ENCODE measurements at regions not wholly inside any gene's neighbourhood (a gene's known extent, or its start where the extent isn't known, plus 50 kb on each side); places are given as distances from the start of the nearest gene placed in this dataset.

- Mint-ChIP-seq H3K27ac (no peak overlapping the region), H3K4me3 (no peak overlapping the region), H3K27me3 (no peaks in the 10 kb centered on the region), H3K9me3 (peaks cover 3% of the 10 kb centered on the region), H3K4me1 (no peaks in the 10 kb centered on the region), H3K36me3 (peaks cover 3% of the 10 kb centered on the region)
- no peak for DNase-seq
- CTCF ChIA-PET: no interaction called here
These were observed 192.7 kb upstream of the NUDT6 start for GRCh38 chr4:123114915-123115756.

- H3K27ac Mint-ChIP-seq: no peak overlapping the region
- no peak for DNase-seq
- H3K9me3 Mint-ChIP-seq: peaks cover 3% of the 10 kb centered on the region
- CTCF ChIA-PET: interaction anchor here (0.8 kb wide), 1 partner anchor 544 kb away, joined by 3 read pairs; no protein-coding TSS in a partner anchor
- peaks cover 3% of the 10 kb centered on the region for H3K36me3 Mint-ChIP-seq
- H3K4me1 Mint-ChIP-seq: no peaks in the 10 kb centered on the region
- H3K27me3 Mint-ChIP-seq: no peaks in the 10 kb centered on the region
- H3K4me3 Mint-ChIP-seq: no peak overlapping the region
These were observed 194.0 kb upstream of the NUDT6 start for GRCh38 chr4:123116412-123116811.

GRCh38 chr4:123120473-123120872 is 198.1 kb upstream of the NUDT6 start:
- Mint-ChIP-seq H3K4me3 (no peak overlapping the region), H3K36me3 (peaks cover 2% of the 10 kb centered on the region), H3K4me1 (no peaks in the 10 kb centered on the region), H3K9me3 (no peaks in the 10 kb centered on the region), H3K27ac (no peak overlapping the region), H3K27me3 (no peaks in the 10 kb centered on the region)
- DNase-seq: no peak
- CTCF ChIA-PET: interaction anchor here (1.2 kb wide), 1 partner anchor 23 kb away, joined by 3 read pairs; no protein-coding TSS in a partner anchor

- CTCF ChIA-PET: interaction anchor here (1.2 kb wide), 1 partner anchor 24 kb away, joined by 3 read pairs; no protein-coding TSS in a partner anchor
- Mint-ChIP-seq H3K36me3 (peaks cover 2% of the 10 kb centered on the region), H3K4me3 (no peak overlapping the region), H3K27ac (no peak overlapping the region), H3K4me1 (no peaks in the 10 kb centered on the region), H3K27me3 (no peaks in the 10 kb centered on the region), H3K9me3 (no peaks in the 10 kb centered on the region)
- no peak for DNase-seq
These were observed 199.0 kb upstream of the NUDT6 start for GRCh38 chr4:123121241-123121907.

GRCh38 chr4:123125477-123125876 is 203.1 kb upstream of the NUDT6 start:
- Mint-ChIP-seq H3K27ac (no peak overlapping the region), H3K4me1 (no peaks in the 10 kb centered on the region), H3K9me3 (no peaks in the 10 kb centered on the region), H3K27me3 (no peaks in the 10 kb centered on the region), H3K36me3 (peaks cover 4% of the 10 kb centered on the region), H3K4me3 (no peak overlapping the region)
- CTCF ChIA-PET: no interaction called here
- DNase-seq: no peak

- no peaks in the 10 kb centered on the region for H3K27me3 Mint-ChIP-seq
These were observed 204.8 kb upstream of the NUDT6 start for GRCh38 chr4:123127218-123127617.

GRCh38 chr4:123127875-123128274 is 205.5 kb upstream of the NUDT6 start:
- Mint-ChIP-seq H3K27me3 (no peaks in the 10 kb centered on the region), H3K4me1 (no peaks in the 10 kb centered on the region), H3K9me3 (no peaks in the 10 kb centered on the region), H3K27ac (no peak overlapping the region), H3K36me3 (peaks cover 4% of the 10 kb centered on the region), H3K4me3 (no peak overlapping the region)
- DNase-seq: no peak
- CTCF ChIA-PET: no interaction called here

More at GRCh38 chr4:123127218-123127617, 204.8 kb upstream of the NUDT6 start:
- H3K4me3 Mint-ChIP-seq: no peak overlapping the region
- peaks cover 4% of the 10 kb centered on the region for H3K36me3 Mint-ChIP-seq
- H3K27ac Mint-ChIP-seq: no peak overlapping the region
- no peak for DNase-seq
- no peaks in the 10 kb centered on the region for H3K9me3 Mint-ChIP-seq
- CTCF ChIA-PET: no interaction called here
- H3K4me1 Mint-ChIP-seq: no peaks in the 10 kb centered on the region

GRCh38 chr4:123133397-123134050 is 211.1 kb upstream of the NUDT6 start:
- Mint-ChIP-seq H3K4me3 (no peak overlapping the region), H3K27ac (no peak overlapping the region), H3K9me3 (no peaks in the 10 kb centered on the region), H3K4me1 (no peaks in the 10 kb centered on the region), H3K27me3 (no peaks in the 10 kb centered on the region), H3K36me3 (peaks cover 1% of the 10 kb centered on the region)
- no peak for DNase-seq
- CTCF ChIA-PET: no interaction called here

- CTCF ChIA-PET: no interaction called here
- Mint-ChIP-seq H3K9me3 (no peaks in the 10 kb centered on the region), H3K27ac (no peak overlapping the region), H3K4me3 (no peak overlapping the region), H3K36me3 (peaks cover 3% of the 10 kb centered on the region), H3K4me1 (no peaks in the 10 kb centered on the region), H3K27me3 (no peaks in the 10 kb centered on the region)
- no peak for DNase-seq
These were observed 222.2 kb upstream of the NUDT6 start for GRCh38 chr4:123144616-123145015.

- Mint-ChIP-seq H3K36me3 (peaks cover 1% of the 10 kb centered on the region), H3K4me1 (no peaks in the 10 kb centered on the region), H3K9me3 (no peaks in the 10 kb centered on the region), H3K27ac (no peak overlapping the region), H3K4me3 (no peak overlapping the region), H3K27me3 (no peaks in the 10 kb centered on the region)
- CTCF ChIA-PET: no interaction called here
- no peak for DNase-seq
These were observed 236.2 kb upstream of the NUDT6 start for GRCh38 chr4:123158576-123158975.

- CTCF ChIA-PET: no interaction called here
- H3K4me3 Mint-ChIP-seq: no peak overlapping the region
- H3K27me3 Mint-ChIP-seq: no peaks in the 10 kb centered on the region
- DNase-seq: no peak
- H3K4me1 Mint-ChIP-seq: no peaks in the 10 kb centered on the region
- no peaks in the 10 kb centered on the region for H3K9me3 Mint-ChIP-seq
- no peak overlapping the region for H3K27ac Mint-ChIP-seq
- peaks cover 1% of the 10 kb centered on the region for H3K36me3 Mint-ChIP-seq
These were observed 237.1 kb upstream of the NUDT6 start for GRCh38 chr4:123159479-123159878.

GRCh38 chr4:123162859-123163258 is 233.7 kb upstream of the SPRY1 start:
- H3K4me1 Mint-ChIP-seq: no peaks in the 10 kb centered on the region
- CTCF ChIA-PET: interaction anchor here (0.6 kb wide), 1 partner anchor 696 kb away, joined by 3 read pairs; no protein-coding TSS in a partner anchor
- no peak overlapping the region for H3K27ac Mint-ChIP-seq
- DNase-seq: no peak
- no peaks in the 10 kb centered on the region for H3K36me3 Mint-ChIP-seq
- H3K4me3 Mint-ChIP-seq: no peak overlapping the region
- no peaks in the 10 kb centered on the region for H3K27me3 Mint-ChIP-seq
- H3K9me3 Mint-ChIP-seq: no peaks in the 10 kb centered on the region

- Mint-ChIP-seq H3K36me3 (no peaks in the 10 kb centered on the region), H3K9me3 (no peaks in the 10 kb centered on the region), H3K4me1 (no peaks in the 10 kb centered on the region), H3K27ac (no peak overlapping the region), H3K27me3 (no peaks in the 10 kb centered on the region), H3K4me3 (no peak overlapping the region)
- CTCF ChIA-PET: interaction anchor here (0.6 kb wide), 1 partner anchor 695 kb away, joined by 3 read pairs; no protein-coding TSS in a partner anchor
- no peak for DNase-seq
These were observed 233.1 kb upstream of the SPRY1 start for GRCh38 chr4:123163501-123163900.

GRCh38 chr4:123166023-123166422 is 230.6 kb upstream of the SPRY1 start:
- CTCF ChIA-PET: no interaction called here
- no peak for DNase-seq
- H3K27me3 Mint-ChIP-seq: no peaks in the 10 kb centered on the region
- no peak overlapping the region for H3K27ac Mint-ChIP-seq
- peaks cover 2% of the 10 kb centered on the region for H3K4me1 Mint-ChIP-seq
- no peaks in the 10 kb centered on the region for H3K9me3 Mint-ChIP-seq
- no peak overlapping the region for H3K4me3 Mint-ChIP-seq
- peaks cover 1% of the 10 kb centered on the region for H3K36me3 Mint-ChIP-seq

Measured in activated naive CD4-positive, alpha-beta T cell treated with anti-CD3 and anti-CD28 coated beads, Interleukin-2, amount 10 ng/mL, durations not matched to agents 7 days and 5 days (primary cell).